ENCODE measurements at regions not wholly inside any gene's neighbourhood (a gene's known extent, or its start where the extent isn't known, plus 50 kb on each side); places are given as distances from the start of the nearest gene placed in this dataset.

DNA sequence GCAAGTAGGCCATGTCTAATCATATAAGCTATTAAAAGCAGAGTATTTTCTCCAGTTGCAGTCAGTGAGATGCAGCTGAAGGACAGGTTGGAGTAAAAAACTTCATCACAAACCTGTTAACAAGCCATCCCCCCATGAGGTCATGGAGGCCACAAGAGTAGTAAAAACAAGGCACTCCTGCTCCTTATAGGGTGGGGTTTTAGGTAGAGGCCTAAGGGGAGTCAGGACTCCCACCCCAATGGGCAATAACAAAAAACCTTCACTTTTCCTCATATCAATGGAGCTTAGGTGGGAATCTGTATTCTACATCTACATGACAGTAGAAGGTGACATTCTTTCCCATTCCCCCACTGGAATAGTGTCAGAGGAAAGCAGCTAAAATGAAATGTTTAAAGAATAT lies 428.1 kb upstream of the KHDRBS2 start:
- TF ChIP-seq SUZ12 (IDR thresholded peaks at IDR 0.05; ENCODE audit: extremely low read depth, insufficient read depth, insufficient read length): no peak
- no peak for TF ChIP-seq ZNF274 (IDR thresholded peaks at IDR 0.05; ENCODE audit: low read depth, low read length)

All from NT2/D1 (cell line).